Hepatocyte (in vitro differentiated cells): ENCODE measurements at regions not wholly inside any gene's neighbourhood (a gene's known extent, or its start where the extent isn't known, plus 50 kb on each side); places are given as distances from the start of the nearest gene placed in this dataset.

ENCODE experiments used
- EZH2 ChIP-seq: fragments of 200-600 bp; sonication (generic); IDR thresholded peaks from 2 replicates; pipeline ENCODE4 v1.6.1; 2016; ENCODE audit warnings: antibody characterized with exemption, mild to moderate bottlenecking, borderline replicate concordance
- EZH2phosphoT487 ChIP-seq: fragments of 200-600 bp; sonication (generic); IDR thresholded peaks from one replicate; pipeline ENCODE4 v1.6.1; 2018; ENCODE audit warnings: antibody characterized with exemption, mild to moderate bottlenecking, low read depth, moderate library complexity; ENCODE audit not compliant: unreplicated experiment, severe bottlenecking
- TF ChIP-seq, protein P1 (sequence below): fragments of 200-600 bp; sonication (generic); IDR thresholded peaks from 2 replicates; pipeline ENCODE4 v1.5.1; 2016; ENCODE audit warnings: antibody characterized with exemption, mild to moderate bottlenecking; ENCODE audit not compliant: poor library complexity

DNA sequence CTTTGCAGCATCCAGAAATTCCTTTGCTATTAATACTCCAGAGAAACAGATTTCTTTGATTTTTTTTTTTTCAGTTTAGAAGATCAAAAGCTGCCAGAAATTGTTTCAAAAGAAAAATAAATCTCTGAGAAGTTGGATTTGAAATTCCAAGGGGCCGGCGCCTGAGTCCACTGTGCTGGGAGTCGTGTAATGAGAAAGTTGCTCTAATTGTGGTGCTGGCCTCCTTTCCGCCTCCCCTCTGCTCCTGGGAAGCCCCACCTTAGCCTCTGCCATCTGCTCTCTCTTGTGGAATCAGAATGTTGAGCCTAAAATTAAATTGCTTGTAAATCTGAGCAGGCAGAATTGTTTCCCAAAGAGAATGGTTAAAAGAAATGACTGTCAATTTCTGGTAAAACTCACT, 93.3 kb downstream of the EMX2 start:
- TF ChIP-seq, protein P1, sequence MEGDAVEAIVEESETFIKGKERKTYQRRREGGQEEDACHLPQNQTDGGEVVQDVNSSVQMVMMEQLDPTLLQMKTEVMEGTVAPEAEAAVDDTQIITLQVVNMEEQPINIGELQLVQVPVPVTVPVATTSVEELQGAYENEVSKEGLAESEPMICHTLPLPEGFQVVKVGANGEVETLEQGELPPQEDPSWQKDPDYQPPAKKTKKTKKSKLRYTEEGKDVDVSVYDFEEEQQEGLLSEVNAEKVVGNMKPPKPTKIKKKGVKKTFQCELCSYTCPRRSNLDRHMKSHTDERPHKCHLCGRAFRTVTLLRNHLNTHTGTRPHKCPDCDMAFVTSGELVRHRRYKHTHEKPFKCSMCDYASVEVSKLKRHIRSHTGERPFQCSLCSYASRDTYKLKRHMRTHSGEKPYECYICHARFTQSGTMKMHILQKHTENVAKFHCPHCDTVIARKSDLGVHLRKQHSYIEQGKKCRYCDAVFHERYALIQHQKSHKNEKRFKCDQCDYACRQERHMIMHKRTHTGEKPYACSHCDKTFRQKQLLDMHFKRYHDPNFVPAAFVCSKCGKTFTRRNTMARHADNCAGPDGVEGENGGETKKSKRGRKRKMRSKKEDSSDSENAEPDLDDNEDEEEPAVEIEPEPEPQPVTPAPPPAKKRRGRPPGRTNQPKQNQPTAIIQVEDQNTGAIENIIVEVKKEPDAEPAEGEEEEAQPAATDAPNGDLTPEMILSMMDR = no peak
- no peak for TF ChIP-seq EZH2phosphoT487
- no peak for TF ChIP-seq EZH2
